IMR-90 (cell line): ENCODE measurements at regions not wholly inside any gene's neighbourhood (a gene's known extent, or its start where the extent isn't known, plus 50 kb on each side); places are given as distances from the start of the nearest gene placed in this dataset.

ENCODE experiments used
- ATAC-seq: fragments of 200-7000 bp; cut with Tn5 transposase; 2 replicates; pipeline ENCODE4 v1.9.1; 2020; ENCODE audit warnings: low read depth, mild to moderate bottlenecking, moderate library complexity
- BruUV-seq: library from RNA; stranded (reverse); fragments of 400-500 nt; replicated peaks from 2 replicates; lab custom pipeline; 2021; lab: Mats Ljungman, UMichigan
- CTCF ChIA-PET: fragments of 300-600 bp; formaldehyde crosslinking; extraction: SDS; loops from one replicate; lab custom pipeline; 2021; ENCODE audit warnings: antibody characterized with exemption; lab: Yijun Ruan, JAX
- POLR2A ChIA-PET: fragments of 300-600 bp; sonication (Branson Sonifier 250); formaldehyde crosslinking; loops from one replicate; lab custom pipeline; 2022; ENCODE audit warnings: antibody characterized with exemption; ENCODE audit not compliant: unreplicated experiment; lab: Charles Lee
- DNase-seq: peaks from one replicate; pipeline ENCODE4 v3.0.0; 2013
- H2AFZ ChIP-seq: replicated peaks from 2 replicates; pipeline ENCODE3; 2013; ENCODE audit warnings: low read length, mild to moderate bottlenecking; ENCODE audit not compliant: poor library complexity
- H2AK5ac ChIP-seq: 2 replicates; pipeline ENCODE4 v1.6.1; 2013; ENCODE audit warnings: low read depth, low read length, inconsistent platforms
- H2AK9ac ChIP-seq: replicated peaks from 2 replicates; pipeline ENCODE3; 2013; ENCODE audit warnings: mild to moderate bottlenecking, low read depth, low read length, moderate library complexity; ENCODE audit not compliant: poor library complexity
- H2BK120ac ChIP-seq: 2 replicates; pipeline ENCODE4 v1.6.1; 2013; ENCODE audit warnings: low read depth, low read length, inconsistent platforms
- H2BK15ac ChIP-seq: 3 replicates; pipeline ENCODE4 v1.6.1; 2013; ENCODE audit warnings: low read depth, low read length, inconsistent platforms
- H2BK20ac ChIP-seq: 2 replicates; pipeline ENCODE4 v1.6.1; 2013; ENCODE audit warnings: low read depth, mild to moderate bottlenecking, inconsistent platforms, low read length, moderate library complexity
- H2BK5ac ChIP-seq: 2 replicates; pipeline ENCODE4 v1.6.1; 2013; ENCODE audit warnings: mild to moderate bottlenecking, low read depth, low read length, inconsistent platforms; ENCODE audit not compliant: poor library complexity, severe bottlenecking
- H3K14ac ChIP-seq: replicated peaks from 2 replicates; pipeline ENCODE4 v1.6.1; 2013; ENCODE audit warnings: low read depth, low read length, inconsistent platforms
- H3K18ac ChIP-seq: 2 replicates; pipeline ENCODE4 v1.6.1; 2013; ENCODE audit warnings: low read depth, low read length, control low read depth
- H3K23ac ChIP-seq: 2 replicates; pipeline ENCODE4 v1.6.1; 2013; ENCODE audit warnings: low read depth, low read length, inconsistent platforms
- H3K27ac ChIP-seq: 2 replicates; pipeline ENCODE4 v1.5.1; 2013; ENCODE audit warnings: mild to moderate bottlenecking, control low read depth, low read length; ENCODE audit not compliant: insufficient read depth
- H3K27me3 ChIP-seq: 2 replicates; pipeline ENCODE4 v1.6.1; 2013; ENCODE audit warnings: low read length; ENCODE audit not compliant: control insufficient read depth, insufficient read depth
- H3K36me3 ChIP-seq: 2 replicates; pipeline ENCODE4 v1.6.1; 2013; ENCODE audit warnings: low read length, mixed read lengths; ENCODE audit not compliant: control insufficient read depth, insufficient read depth
- H3K4ac ChIP-seq: 2 replicates; pipeline ENCODE4 v1.6.1; 2013; ENCODE audit warnings: low read depth, low read length, inconsistent platforms
- H3K4me1 ChIP-seq: 2 replicates; pipeline ENCODE4 v1.6.1; 2013; ENCODE audit warnings: low read length, mixed read lengths; ENCODE audit not compliant: control insufficient read depth, insufficient read depth
- H3K4me2 ChIP-seq: 2 replicates; pipeline ENCODE4 v1.6.1; 2013; ENCODE audit warnings: low read depth, mild to moderate bottlenecking, control low read depth, low read length, moderate library complexity
- H3K4me3 ChIP-seq: 2 replicates; pipeline ENCODE4 v1.5.1; 2013; ENCODE audit warnings: low read depth, mild to moderate bottlenecking, control low read depth, low read length, moderate library complexity; ENCODE audit not compliant: insufficient read depth
- H3K56ac ChIP-seq: 2 replicates; pipeline ENCODE4 v1.6.1; 2013; ENCODE audit warnings: low read length, inconsistent platforms; ENCODE audit not compliant: insufficient read depth; ENCODE audit errors: extremely low read depth
- H3K79me1 ChIP-seq, 2 experiments: 2 replicates each; pipeline ENCODE4 v1.6.1; 2013; ENCODE audit warnings: low read length in 2 of 2, inconsistent platforms in 1 of 2, low read depth in 1 of 2
- H3K9ac ChIP-seq: 2 replicates; pipeline ENCODE4 v1.6.1; 2013; ENCODE audit warnings: low read depth, low read length, control low read depth
- H3K9me1 ChIP-seq: 2 replicates; pipeline ENCODE4 v1.6.1; 2013; ENCODE audit warnings: low read length, inconsistent platforms; ENCODE audit not compliant: insufficient read depth
- H3K9me3 ChIP-seq: 2 replicates; pipeline ENCODE4 v1.6.1; 2013; ENCODE audit warnings: low read length; ENCODE audit not compliant: control insufficient read depth, insufficient read depth
- H4K20me1 ChIP-seq: 2 replicates; pipeline ENCODE4 v1.6.1; 2013; ENCODE audit warnings: low read length, inconsistent platforms; ENCODE audit not compliant: insufficient read depth
- H4K5ac ChIP-seq: 2 replicates; pipeline ENCODE4 v1.6.1; 2013; ENCODE audit warnings: mild to moderate bottlenecking, low read depth, low read length, control low read depth
- H4K8ac ChIP-seq, 2 experiments: 2 replicates each; pipeline ENCODE4 v1.6.1; 2013; ENCODE audit warnings: low read depth in 2 of 2, low read length in 2 of 2, control low read depth in 1 of 2, inconsistent platforms in 1 of 2
- H4K91ac ChIP-seq: 2 replicates; pipeline ENCODE4 v1.6.1; 2013; ENCODE audit warnings: low read depth, low read length, inconsistent platforms; ENCODE audit not compliant: insufficient read depth
- BHLHE40 ChIP-seq: fragments of 150-350 bp; IDR thresholded peaks from 2 replicates; pipeline ENCODE4 v1.6.1; 2016; ENCODE audit warnings: mild to moderate bottlenecking, low read depth, low read length
- CHD1 ChIP-seq: IDR thresholded peaks from 2 replicates; pipeline ENCODE4 v1.6.1; 2012; ENCODE audit warnings: low read depth, low read length, improper control_type of control experiment
- MAZ ChIP-seq: IDR thresholded peaks from 2 replicates; pipeline ENCODE4 v1.6.1; 2012; ENCODE audit warnings: low read depth, mild to moderate bottlenecking, low read length, improper control_type of control experiment, moderate library complexity, borderline replicate concordance
- POLR2A ChIP-seq: IDR thresholded peaks from 2 replicates; pipeline ENCODE4 v1.6.1; 2012; ENCODE audit warnings: mild to moderate bottlenecking, low read depth, low read length
- RCOR1 ChIP-seq: IDR thresholded peaks from 2 replicates; pipeline ENCODE4 v1.6.1; 2012; ENCODE audit warnings: mild to moderate bottlenecking, low read length, improper control_type of control experiment; ENCODE audit not compliant: insufficient replicate concordance
- SMC3 ChIP-seq: fragments of 150-350 bp; IDR thresholded peaks from 2 replicates; pipeline ENCODE4 v1.6.1; 2016; ENCODE audit warnings: low read depth, mild to moderate bottlenecking, antibody characterized with exemption, low read length, moderate library complexity
- WGBS, 2 experiments: methylation state at CpG; one replicate each; pipeline versions ENCODE4 v1.1.5 to v1.1.7; 2013; ENCODE audit warnings: missing lambda C conversion rate in 2 of 2; ENCODE audit not compliant: insufficient read length in 1 of 2; ENCODE audit errors: extremely low coverage in 2 of 2; 5-methylcytosine and 5-hydroxymethylcytosine counted together
- dilution Hi-C: fragments of 300-500 bp; cut with HindIII; formaldehyde crosslinking; loops from one replicate; pipeline ENCODE4 v1.14.3; 2018; ENCODE audit warnings: low sequenced_read_pairs; ENCODE audit not compliant: unreplicated experiment
- in situ Hi-C: fragments of 300-500 bp; cut with MboI; formaldehyde crosslinking; loops from 3 replicates; pipeline ENCODE4 v1.14.3; 2019; ENCODE audit warnings: low sequenced_read_pairs, inconsistent platforms, mixed read lengths
- intact Hi-C: fragments of 100-400 bp; cut with micrococcal nuclease; formaldehyde crosslinking; loops from 2 replicates; pipeline ENCODE4 v1.10.0; 2022
- TF ChIP-seq, protein P1 (sequence below): conservative IDR thresholded peaks from 2 replicates; pipeline ENCODE4 v1.5.1; 2012; ENCODE audit warnings: mild to moderate bottlenecking, low read depth, low read length, improper control_type of control experiment
- TF ChIP-seq, protein P2 (sequence below): fragments of 150-350 bp; IDR thresholded peaks from 2 replicates; pipeline ENCODE4 v1.6.1; 2017; ENCODE audit warnings: mild to moderate bottlenecking, antibody characterized with exemption, low read length, low read depth

GRCh38 chr3:163384383-163384782 lies 1693.9 kb downstream of the SI start:
- H3K4me1 ChIP-seq = no peaks in the 10 kb centered on the region
- 0 out of 2 replicates have a peak, but pooled peaks cover 3% of the 10 kb centered on the region for H3K9me3 ChIP-seq
- TF ChIP-seq SMC3 = no peak
- no peak for TF ChIP-seq CHD1
- TF ChIP-seq MAZ = no peak
- TF ChIP-seq POLR2A = no peak
- TF ChIP-seq, protein P1, sequence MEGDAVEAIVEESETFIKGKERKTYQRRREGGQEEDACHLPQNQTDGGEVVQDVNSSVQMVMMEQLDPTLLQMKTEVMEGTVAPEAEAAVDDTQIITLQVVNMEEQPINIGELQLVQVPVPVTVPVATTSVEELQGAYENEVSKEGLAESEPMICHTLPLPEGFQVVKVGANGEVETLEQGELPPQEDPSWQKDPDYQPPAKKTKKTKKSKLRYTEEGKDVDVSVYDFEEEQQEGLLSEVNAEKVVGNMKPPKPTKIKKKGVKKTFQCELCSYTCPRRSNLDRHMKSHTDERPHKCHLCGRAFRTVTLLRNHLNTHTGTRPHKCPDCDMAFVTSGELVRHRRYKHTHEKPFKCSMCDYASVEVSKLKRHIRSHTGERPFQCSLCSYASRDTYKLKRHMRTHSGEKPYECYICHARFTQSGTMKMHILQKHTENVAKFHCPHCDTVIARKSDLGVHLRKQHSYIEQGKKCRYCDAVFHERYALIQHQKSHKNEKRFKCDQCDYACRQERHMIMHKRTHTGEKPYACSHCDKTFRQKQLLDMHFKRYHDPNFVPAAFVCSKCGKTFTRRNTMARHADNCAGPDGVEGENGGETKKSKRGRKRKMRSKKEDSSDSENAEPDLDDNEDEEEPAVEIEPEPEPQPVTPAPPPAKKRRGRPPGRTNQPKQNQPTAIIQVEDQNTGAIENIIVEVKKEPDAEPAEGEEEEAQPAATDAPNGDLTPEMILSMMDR = no peak
- no peak for TF ChIP-seq RCOR1
- no peak for TF ChIP-seq BHLHE40
- TF ChIP-seq, protein P2, sequence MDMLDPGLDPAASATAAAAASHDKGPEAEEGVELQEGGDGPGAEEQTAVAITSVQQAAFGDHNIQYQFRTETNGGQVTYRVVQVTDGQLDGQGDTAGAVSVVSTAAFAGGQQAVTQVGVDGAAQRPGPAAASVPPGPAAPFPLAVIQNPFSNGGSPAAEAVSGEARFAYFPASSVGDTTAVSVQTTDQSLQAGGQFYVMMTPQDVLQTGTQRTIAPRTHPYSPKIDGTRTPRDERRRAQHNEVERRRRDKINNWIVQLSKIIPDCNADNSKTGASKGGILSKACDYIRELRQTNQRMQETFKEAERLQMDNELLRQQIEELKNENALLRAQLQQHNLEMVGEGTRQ = no peak
- no peak overlapping the region for H2BK120ac ChIP-seq
- no peaks in the 10 kb centered on the region for H3K36me3 ChIP-seq
- ChIA-PET POLR2A (no interaction called here), CTCF (no interaction called here)
- in situ Hi-C loops = no loop called here
- H3K79me1 ChIP-seq = no peaks in the 10 kb centered on the region
- H2BK20ac ChIP-seq = no peak overlapping the region
- H3K27me3 ChIP-seq = no peaks in the 10 kb centered on the region
- H3K14ac ChIP-seq = no peak overlapping the region
- H2AK5ac ChIP-seq = no peak overlapping the region
- dilution Hi-C loops = no loop called here
- H4K5ac ChIP-seq = no peak overlapping the region
- H3K4me3 ChIP-seq = no peak overlapping the region
- no peak for ATAC-seq
- no peaks in the 10 kb centered on the region for H4K20me1 ChIP-seq
- no peak overlapping the region for H2AFZ ChIP-seq
- no peak overlapping the region for H4K8ac ChIP-seq
- intact Hi-C loops = no loop called here
- BruUV-seq = no TSS peak
- H3K27ac ChIP-seq = no peak overlapping the region
- H2AK9ac ChIP-seq = no peak overlapping the region
- no peak for DNase-seq
- H4K91ac ChIP-seq = no peak overlapping the region
- H3K4ac ChIP-seq = no peak overlapping the region
- H2BK15ac ChIP-seq = no peak overlapping the region
- H3K4me2 ChIP-seq = no peak overlapping the region
- no peak overlapping the region for H2BK5ac ChIP-seq
- H3K9ac ChIP-seq = no peak overlapping the region
- no peak overlapping the region for H3K23ac ChIP-seq
- no CpG with 5 or more reads among the region's 1 CpG for WGBS, 2 experiments
- no peaks in the 10 kb centered on the region for H3K9me1 ChIP-seq
- no peak overlapping the region for H3K56ac ChIP-seq
- H3K18ac ChIP-seq = no peak overlapping the region
